ENCODE measurements at regions not wholly inside any gene's neighbourhood (a gene's known extent, or its start where the extent isn't known, plus 50 kb on each side); places are given as distances from the start of the nearest gene placed in this dataset.
A peak's percentile ranks its signal among the peaks of the same experiment; 100 is the strongest.

- Mint-ChIP-seq H3K4me3 (peak overlapping the region; percentile 63), H3K27me3 (no peaks in the 10 kb centered on the region), H3K36me3 (ENCODE audit: low read depth) (peaks cover 6% of the 10 kb centered on the region), H3K4me1 (peaks cover 68% of the 10 kb centered on the region), H3K27ac (peak overlapping the region; percentile 96)
- H3K9me3 ChIP-seq (ENCODE audit: control insufficient read depth, low read length, poor library complexity, severe bottlenecking), result no peaks in the 10 kb centered on the region
- DNase-seq (no peak), ATAC-seq (no peak)
Measured at GRCh38 chr4:152099061-152099425, 338.2 kb upstream of the GATB start.

GRCh38 chr4:152098365-152099060 lies 337.7 kb upstream of the GATB start:
- no peak for DNase-seq
- H3K4me3 Mint-ChIP-seq, result no peak overlapping the region
- H3K36me3 Mint-ChIP-seq (ENCODE audit: low read depth), result peaks cover 6% of the 10 kb centered on the region
- no peaks in the 10 kb centered on the region for H3K9me3 ChIP-seq (ENCODE audit: control insufficient read depth, low read length, poor library complexity, severe bottlenecking)
- H3K27me3 Mint-ChIP-seq, result no peaks in the 10 kb centered on the region
- H3K27ac Mint-ChIP-seq, result peak overlapping the region; percentile 96
- peaks cover 71% of the 10 kb centered on the region for H3K4me1 Mint-ChIP-seq
- no peak for ATAC-seq

DNA sequence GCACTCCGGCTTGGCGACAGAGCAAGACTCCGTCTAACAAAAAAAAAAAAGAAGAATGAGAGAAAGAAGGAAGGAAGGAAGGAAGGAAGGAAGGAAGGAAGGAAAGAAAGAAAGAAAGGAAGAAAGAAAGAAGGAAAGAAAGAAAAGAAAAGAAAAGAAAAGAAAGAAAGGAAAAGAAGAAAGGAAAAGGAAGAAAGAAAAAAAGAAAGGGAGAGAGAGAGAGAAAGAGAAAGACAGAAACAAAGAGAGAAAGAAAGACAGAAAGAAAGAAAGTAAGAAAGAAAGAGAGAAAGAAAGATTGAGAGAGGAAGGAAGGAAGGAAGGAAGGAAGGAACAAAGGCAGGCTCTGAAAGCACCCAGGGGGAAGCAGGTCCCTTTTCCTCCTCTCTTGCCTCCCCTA lies 336.6 kb upstream of the GATB start:
- Mint-ChIP-seq H3K4me1 (peaks cover 65% of the 10 kb centered on the region), H3K36me3 (ENCODE audit: low read depth) (peaks cover 6% of the 10 kb centered on the region), H3K27ac (peak overlapping the region; percentile 96), H3K4me3 (peak overlapping the region; percentile 56), H3K27me3 (no peaks in the 10 kb centered on the region)
- no peak for ATAC-seq
- H3K9me3 ChIP-seq (ENCODE audit: control insufficient read depth, low read length, poor library complexity, severe bottlenecking), result no peaks in the 10 kb centered on the region
- no peak for DNase-seq

GRCh38 chr4:152095701-152096070 lies 334.9 kb upstream of the GATB start:
- H3K4me3 Mint-ChIP-seq, result peak overlapping the region; percentile 19
- peaks cover 5% of the 10 kb centered on the region for H3K36me3 Mint-ChIP-seq (ENCODE audit: low read depth)
- no peak for DNase-seq
- H3K9me3 ChIP-seq (ENCODE audit: control insufficient read depth, low read length, poor library complexity, severe bottlenecking), result no peaks in the 10 kb centered on the region
- H3K4me1 Mint-ChIP-seq, result peaks cover 54% of the 10 kb centered on the region
- H3K27me3 Mint-ChIP-seq, result no peaks in the 10 kb centered on the region
- H3K27ac Mint-ChIP-seq, result peak overlapping the region; percentile 96
- no peak for ATAC-seq

- no peaks in the 10 kb centered on the region for H3K9me3 ChIP-seq (ENCODE audit: control insufficient read depth, low read length, poor library complexity, severe bottlenecking)
- H3K4me1 Mint-ChIP-seq, result peaks cover 48% of the 10 kb centered on the region
- H3K27me3 Mint-ChIP-seq, result no peaks in the 10 kb centered on the region
- H3K27ac Mint-ChIP-seq, result peak overlapping the region; percentile 96
- no peak overlapping the region for H3K4me3 Mint-ChIP-seq
- peaks cover 5% of the 10 kb centered on the region for H3K36me3 Mint-ChIP-seq (ENCODE audit: low read depth)
- ATAC-seq (no peak), DNase-seq (no peak)
Measured at GRCh38 chr4:152094970-152095700, 334.3 kb upstream of the GATB start.

GRCh38 chr4:152091405-152091804 lies 330.6 kb upstream of the GATB start:
- no peaks in the 10 kb centered on the region for H3K27me3 Mint-ChIP-seq
- no peaks in the 10 kb centered on the region for H3K9me3 ChIP-seq (ENCODE audit: control insufficient read depth, low read length, poor library complexity, severe bottlenecking)
- DNase-seq (no peak), ATAC-seq (no peak)
- H3K27ac Mint-ChIP-seq, result no peak overlapping the region
- peaks cover 2% of the 10 kb centered on the region for H3K36me3 Mint-ChIP-seq (ENCODE audit: low read depth)
- H3K4me1 Mint-ChIP-seq, result peaks cover 39% of the 10 kb centered on the region
- no peak overlapping the region for H3K4me3 Mint-ChIP-seq

GRCh38 chr4:152090543-152090942 lies 329.7 kb upstream of the GATB start:
- Mint-ChIP-seq H3K27me3 (no peaks in the 10 kb centered on the region), H3K4me3 (no peak overlapping the region), H3K27ac (no peak overlapping the region), H3K36me3 (ENCODE audit: low read depth) (peaks cover 2% of the 10 kb centered on the region), H3K4me1 (peaks cover 33% of the 10 kb centered on the region)
- ATAC-seq, result no peak
- H3K9me3 ChIP-seq (ENCODE audit: control insufficient read depth, low read length, poor library complexity, severe bottlenecking), result no peaks in the 10 kb centered on the region
- no peak for DNase-seq

GRCh38 chr4:152089584-152089983 lies 328.8 kb upstream of the GATB start:
- Mint-ChIP-seq H3K4me1 (peaks cover 28% of the 10 kb centered on the region), H3K27ac (no peak overlapping the region)

GRCh38 chr4:152087335-152087734 lies 326.5 kb upstream of the GATB start:
- peaks cover 18% of the 10 kb centered on the region for H3K4me1 Mint-ChIP-seq
- H3K36me3 Mint-ChIP-seq (ENCODE audit: low read depth), result peaks cover 2% of the 10 kb centered on the region
- no peak for DNase-seq
- no peak overlapping the region for H3K27ac Mint-ChIP-seq
- H3K4me3 Mint-ChIP-seq, result no peak overlapping the region
- H3K9me3 ChIP-seq (ENCODE audit: control insufficient read depth, low read length, poor library complexity, severe bottlenecking), result no peaks in the 10 kb centered on the region
- ATAC-seq, result no peak
- no peaks in the 10 kb centered on the region for H3K27me3 Mint-ChIP-seq

More at GRCh38 chr4:152089584-152089983, 328.8 kb upstream of the GATB start:
- H3K36me3 Mint-ChIP-seq (ENCODE audit: low read depth), result peaks cover 2% of the 10 kb centered on the region
- H3K4me3 Mint-ChIP-seq, result no peak overlapping the region
- ATAC-seq (no peak), DNase-seq (no peak)
- H3K27me3 Mint-ChIP-seq, result no peaks in the 10 kb centered on the region
- no peaks in the 10 kb centered on the region for H3K9me3 ChIP-seq (ENCODE audit: control insufficient read depth, low read length, poor library complexity, severe bottlenecking)

- Mint-ChIP-seq H3K4me3 (no peak overlapping the region), H3K36me3 (ENCODE audit: low read depth) (peaks cover 2% of the 10 kb centered on the region), H3K27ac (no peak overlapping the region), H3K27me3 (no peaks in the 10 kb centered on the region), H3K4me1 (peaks cover 23% of the 10 kb centered on the region)
- no peaks in the 10 kb centered on the region for H3K9me3 ChIP-seq (ENCODE audit: control insufficient read depth, low read length, poor library complexity, severe bottlenecking)
- ATAC-seq, result no peak
- no peak for DNase-seq
Measured at GRCh38 chr4:152085657-152086056, 324.9 kb upstream of the GATB start.

DNA sequence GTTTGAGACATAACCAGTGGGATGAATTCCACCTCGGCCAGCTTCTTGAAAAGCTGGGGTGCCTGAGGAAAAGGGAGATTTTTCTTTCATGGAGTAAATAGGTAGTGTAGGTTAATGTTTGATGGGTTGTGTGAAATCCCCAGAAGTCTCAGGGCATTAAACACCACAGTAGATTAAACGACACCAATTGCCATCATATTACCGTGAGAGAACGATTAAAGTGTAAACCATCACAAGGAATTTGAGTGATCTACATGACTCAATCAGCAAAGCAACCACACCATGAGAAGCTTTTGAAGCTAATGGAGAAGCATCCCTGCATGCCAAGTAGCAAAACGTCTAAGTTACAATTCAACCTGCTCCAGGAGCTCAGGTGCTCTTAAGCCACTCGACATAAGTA lies 322.5 kb upstream of the GATB start:
- ATAC-seq, result no peak
- no peak for DNase-seq
- peaks cover 2% of the 10 kb centered on the region for H3K36me3 Mint-ChIP-seq (ENCODE audit: low read depth)
- H3K4me3 Mint-ChIP-seq, result no peak overlapping the region
- no peaks in the 10 kb centered on the region for H3K27me3 Mint-ChIP-seq
- H3K27ac Mint-ChIP-seq, result peak overlapping the region; percentile 49
- H3K4me1 Mint-ChIP-seq, result peaks cover 26% of the 10 kb centered on the region
- no peaks in the 10 kb centered on the region for H3K9me3 ChIP-seq (ENCODE audit: control insufficient read depth, low read length, poor library complexity, severe bottlenecking)

- ATAC-seq (no peak), DNase-seq (no peak)
- Mint-ChIP-seq H3K4me1 (peaks cover 26% of the 10 kb centered on the region), H3K4me3 (no peak overlapping the region), H3K27me3 (no peaks in the 10 kb centered on the region), H3K27ac (peak overlapping the region; percentile 90), H3K36me3 (ENCODE audit: low read depth) (peaks cover 2% of the 10 kb centered on the region)
- no peaks in the 10 kb centered on the region for H3K9me3 ChIP-seq (ENCODE audit: control insufficient read depth, low read length, poor library complexity, severe bottlenecking)
Measured at GRCh38 chr4:152081024-152081423, 320.2 kb upstream of the GATB start.

DNA sequence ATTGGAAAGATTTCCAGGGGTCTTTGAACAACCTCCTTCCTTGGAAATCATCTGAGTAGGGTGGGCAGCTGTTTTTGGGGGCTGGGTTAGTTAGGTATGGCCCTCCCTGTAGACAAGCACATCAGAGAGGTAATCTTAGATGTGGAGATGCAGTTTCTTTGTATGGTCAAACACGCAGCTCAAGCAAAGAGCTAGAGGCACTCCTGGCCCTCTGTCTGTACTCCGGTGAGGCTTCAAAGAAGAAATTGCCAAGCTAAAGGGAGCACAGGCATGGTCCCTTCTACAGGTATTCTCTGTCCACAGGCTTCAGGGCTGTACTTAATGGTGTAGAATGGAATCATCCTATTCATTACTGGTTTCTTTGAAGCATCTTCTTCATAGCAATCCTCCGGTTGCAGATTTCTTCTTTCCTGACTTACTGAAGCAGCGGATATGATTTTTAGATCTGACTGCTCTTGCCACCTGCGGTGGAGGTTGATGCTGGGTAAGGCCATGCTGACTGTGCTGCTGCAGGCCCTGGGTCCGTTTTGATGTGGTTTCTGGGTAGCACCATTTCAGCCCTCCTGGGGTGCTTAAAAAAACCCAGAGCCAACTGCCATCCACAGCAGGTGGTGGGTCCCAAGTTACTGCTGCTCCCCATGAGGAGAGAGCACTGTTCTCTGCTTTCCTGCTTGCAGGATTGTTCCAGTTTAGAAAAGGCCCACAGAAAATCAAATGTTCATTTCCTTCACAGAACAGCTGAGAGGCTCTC lies 318.9 kb upstream of the GATB start:
- Mint-ChIP-seq H3K4me1 (peaks cover 24% of the 10 kb centered on the region), H3K27ac (peak overlapping the region; percentile 90), H3K27me3 (no peaks in the 10 kb centered on the region), H3K4me3 (peak overlapping the region; percentile 60), H3K36me3 (ENCODE audit: low read depth) (peaks cover 2% of the 10 kb centered on the region)
- ATAC-seq (peak; percentile 95), DNase-seq (no peak)
- H3K9me3 ChIP-seq (ENCODE audit: control insufficient read depth, low read length, poor library complexity, severe bottlenecking), result no peaks in the 10 kb centered on the region

Measured in T-helper 17 cell (primary cell).